NB4 (cell line): ENCODE measurements at regions not wholly inside any gene's neighbourhood (a gene's known extent, or its start where the extent isn't known, plus 50 kb on each side); places are given as distances from the start of the nearest gene placed in this dataset.

Experiments used
- DNase-seq: peaks from one replicate; pipeline ENCODE4 v3.0.0; 2010; ENCODE audit warnings: low read depth
- H3K4me3 ChIP-seq: one replicate; pipeline ENCODE4 v1.5.1; 2011; ENCODE audit warnings: mild to moderate bottlenecking, low read depth, low read length, moderate library complexity
- CTCF ChIP-seq: IDR thresholded peaks from one replicate; pipeline ENCODE4 v1.5.1; 2012; ENCODE audit warnings: low read depth, low read length
- MYC ChIP-seq: IDR thresholded peaks from 2 replicates; pipeline ENCODE4 v1.6.1; 2011; ENCODE audit warnings: low read depth, low read length
- POLR2A ChIP-seq: IDR thresholded peaks from 2 replicates; pipeline ENCODE4 v1.6.1; 2011; ENCODE audit warnings: mild to moderate bottlenecking; ENCODE audit not compliant: insufficient read length; ENCODE audit errors: extremely low read depth
- TF ChIP-seq, protein P1 (sequence below): IDR thresholded peaks from 2 replicates; pipeline ENCODE4 v1.6.1; 2011; ENCODE audit warnings: low read depth, low read length

GRCh38 chr2:207252979-207253645 lies 87.4 kb upstream of the KLF7 start:
- DNase-seq, result no peak
- no peak overlapping the region for H3K4me3 ChIP-seq
- TF ChIP-seq CTCF, result no peak
- TF ChIP-seq MYC, result no peak
- TF ChIP-seq POLR2A, result no peak
- TF ChIP-seq, protein P1, sequence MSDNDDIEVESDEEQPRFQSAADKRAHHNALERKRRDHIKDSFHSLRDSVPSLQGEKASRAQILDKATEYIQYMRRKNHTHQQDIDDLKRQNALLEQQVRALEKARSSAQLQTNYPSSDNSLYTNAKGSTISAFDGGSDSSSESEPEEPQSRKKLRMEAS, result no peak

- DNase-seq, result no peak
- TF ChIP-seq, protein P1, result no peak
- no peak for TF ChIP-seq MYC
- no peak for TF ChIP-seq POLR2A
- TF ChIP-seq CTCF, result no peak
- no peak overlapping the region for H3K4me3 ChIP-seq
Measured at GRCh38 chr2:207253666-207254345, 88.1 kb upstream of the KLF7 start.

DNA sequence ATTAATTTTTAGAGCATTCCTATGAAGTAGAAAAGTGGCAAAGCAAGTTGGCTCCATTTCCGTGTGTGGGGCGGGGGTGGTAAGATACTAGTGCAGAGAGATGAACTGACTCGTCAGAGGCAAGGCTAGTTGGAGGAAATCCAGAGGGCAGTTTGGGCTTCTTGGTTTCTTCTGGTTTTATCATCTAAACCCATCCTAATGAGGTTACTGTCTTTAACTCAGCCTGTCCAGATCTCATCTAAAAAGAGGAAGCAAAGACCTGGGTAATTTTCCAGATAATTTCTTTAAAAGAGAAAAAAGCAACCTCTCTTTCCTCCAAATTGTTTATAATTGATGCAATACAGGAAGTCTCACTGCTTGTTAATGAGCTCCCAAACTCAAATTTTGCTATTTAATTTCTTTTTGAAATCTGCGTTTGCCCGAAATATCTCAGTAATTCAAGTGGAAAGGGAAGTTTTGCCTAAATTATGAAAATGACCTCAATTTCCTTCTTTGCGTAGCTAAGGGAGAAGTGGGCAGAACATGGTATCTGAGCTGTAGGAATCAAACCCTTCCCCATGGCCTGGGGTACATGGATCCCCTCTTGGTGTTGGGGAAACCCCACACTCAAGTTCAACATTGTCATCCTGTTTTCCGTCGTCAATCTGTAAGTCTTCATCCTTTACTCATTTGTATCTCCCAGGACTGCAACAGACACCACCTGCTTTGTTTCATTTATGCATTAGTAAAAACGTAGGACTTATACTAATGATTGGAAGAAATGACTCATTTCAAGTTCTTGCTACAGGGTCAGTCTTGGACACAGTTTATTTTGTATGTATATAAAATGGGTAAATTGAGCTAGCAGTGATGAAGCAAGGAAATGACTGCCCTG lies 89.1 kb upstream of the KLF7 start:
- peak overlapping the region; percentile 25 for H3K4me3 ChIP-seq
- peak; percentile 77 for DNase-seq
- TF ChIP-seq POLR2A, result no peak
- TF ChIP-seq CTCF, result no peak
- TF ChIP-seq MYC, result no peak
- TF ChIP-seq, protein P1, result no peak

- no peak overlapping the region for H3K4me3 ChIP-seq
- DNase-seq, result no peak
- TF ChIP-seq CTCF (no peak), MYC (no peak), POLR2A (no peak)
- TF ChIP-seq, protein P1, result no peak
Measured at GRCh38 chr2:207255565-207256470, 90.1 kb upstream of the KLF7 start.
